Mucosa of descending colon (tissue), 3 donors: ENCODE measurements at regions not wholly inside any gene's neighbourhood (a gene's known extent, or its start where the extent isn't known, plus 50 kb on each side); places are given as distances from the start of the nearest gene placed in this dataset.
"Not testable (repeated sequence)": the region's sequence is repeated elsewhere in the genome, so short reads cannot be mapped to it uniquely, and the experiment has no call there.

Source experiments
- ATAC-seq: fragments of 200-7000 bp; cut with Tn5 transposase; one replicate; pipeline ENCODE4 v1.9.1; 2020; ENCODE audit warnings: mild to moderate bottlenecking, moderate library complexity
- DNase-seq, 3 donors: peaks; one replicate each; pipeline ENCODE4 v3.0.0-alpha.2; 2020
- H3K36me3 ChIP-seq: fragments of 200-600 bp; one replicate; pipeline ENCODE4 v1.8.0; 2021; ENCODE audit warnings: low read depth, mild to moderate bottlenecking
- H3K4me1 ChIP-seq: fragments of 200-600 bp; one replicate; pipeline ENCODE4 v1.8.0; 2021; ENCODE audit warnings: low read depth, mild to moderate bottlenecking
- H3K4me3 ChIP-seq: fragments of 200-600 bp; one replicate; pipeline ENCODE4 v1.8.0; 2021; ENCODE audit warnings: mild to moderate bottlenecking
- H3K9me3 ChIP-seq: fragments of 200-600 bp; one replicate; pipeline ENCODE4 v1.8.0; 2021; ENCODE audit warnings: mild to moderate bottlenecking
- CTCF ChIP-seq: fragments of 200-600 bp; IDR thresholded peaks from one replicate; pipeline ENCODE4 v1.8.0; 2022; ENCODE audit warnings: antibody characterized with exemption, mild to moderate bottlenecking
- intact Hi-C, 2 donors: fragments of 100-400 bp; cut with DNase I in 1 of 2; cut with micrococcal nuclease in 1 of 2; formaldehyde crosslinking; loops; one replicate each; pipeline versions ENCODE4 v1.11.0 to v1.11.1; 2022; cut with DNase I, micrococcal nuclease
- donor health status: DM: no; HTN: no; CAD: no; lungs with moderate emphysema.
- donor health status: DM: no; HTN: no; CAD: no.
- donor health status: DM: no; HTN: yes; CAD: no.

DNA sequence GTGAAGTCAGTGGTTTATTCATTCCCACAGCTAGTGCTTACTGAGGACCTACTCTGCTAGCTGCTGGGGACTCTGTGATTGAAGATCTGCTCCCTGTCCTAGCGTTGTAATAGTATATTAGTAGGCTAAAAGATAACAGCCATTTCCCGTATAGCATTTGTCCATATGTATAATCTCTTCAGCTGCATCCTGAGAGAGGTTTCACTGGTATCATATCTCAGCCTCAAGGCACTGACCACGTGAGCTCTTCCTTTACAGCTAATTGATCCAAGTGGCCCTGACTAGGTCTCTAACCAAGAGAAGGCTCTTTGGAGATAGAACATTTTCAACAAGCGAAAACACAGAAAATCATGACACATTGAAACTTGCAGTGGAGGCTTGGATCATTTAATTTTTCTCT is 110.2 kb downstream of the APIP start:
- peaks cover 6% of the 10 kb centered on the region for H3K4me1 ChIP-seq
- ATAC-seq (no peak), DNase-seq (no peak)
- no peaks in the 10 kb centered on the region for H3K9me3 ChIP-seq
- intact Hi-C loops: no loop called here
- TF ChIP-seq CTCF: no peak
- H3K36me3 ChIP-seq: no peaks in the 10 kb centered on the region
- H3K4me3 ChIP-seq: no peak overlapping the region

DNA sequence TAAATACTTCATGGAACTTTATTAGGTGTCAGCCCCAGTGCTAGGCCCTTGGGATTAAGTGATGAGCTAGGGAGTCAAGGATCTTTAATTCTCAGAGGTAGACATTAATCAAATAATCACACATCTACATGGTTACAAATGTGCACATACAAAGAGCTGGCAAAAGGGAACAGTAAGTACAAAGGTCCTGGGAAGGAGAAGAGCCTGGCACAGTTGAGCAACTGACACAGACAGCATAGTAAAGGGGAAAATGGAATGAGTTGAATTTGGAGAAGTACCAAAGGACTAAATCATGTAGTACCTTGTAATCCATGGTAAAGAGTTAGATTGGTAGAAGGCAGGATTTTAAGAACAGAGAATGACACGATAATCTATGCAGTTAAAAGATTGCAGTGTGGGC is 116.3 kb downstream of the APIP start:
- H3K4me1 ChIP-seq: no peaks in the 10 kb centered on the region
- peak; percentile 48 for ATAC-seq

DNA sequence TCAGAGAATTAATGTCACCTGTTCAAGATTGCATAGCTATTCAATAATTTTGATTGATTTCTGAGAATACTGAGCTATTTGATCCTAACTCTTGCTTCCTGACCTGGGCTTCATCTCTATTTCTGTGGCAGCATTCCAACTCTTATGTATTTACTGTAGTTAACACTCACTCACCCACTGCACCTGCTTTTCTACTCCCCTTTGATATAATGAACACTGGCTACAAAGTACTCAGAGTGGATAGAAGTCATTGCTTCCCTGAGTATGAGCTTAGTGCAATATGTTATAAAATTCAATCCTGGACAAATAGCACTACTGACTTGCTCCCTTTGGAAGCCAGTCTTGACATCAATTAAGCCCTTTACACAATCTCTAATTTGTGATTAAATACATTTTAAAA is 117.2 kb downstream of the APIP start:
- no peaks in the 10 kb centered on the region for H3K4me1 ChIP-seq
- intact Hi-C loops: no loop called here
- H3K9me3 ChIP-seq: peaks cover 4% of the 10 kb centered on the region
- H3K4me3 ChIP-seq: no peak overlapping the region
- DNase-seq (no peak), ATAC-seq (peak; percentile 62)
- H3K36me3 ChIP-seq: no peaks in the 10 kb centered on the region
- TF ChIP-seq CTCF: no peak

More for the DNA sequence above, 116.3 kb downstream of the APIP start:
- Histone ChIP-seq H3K9me3 (peaks cover 4% of the 10 kb centered on the region), H3K4me3 (no peak overlapping the region), H3K36me3 (no peaks in the 10 kb centered on the region)
- TF ChIP-seq CTCF: no peak
- intact Hi-C loops: no loop called here
- no peak for DNase-seq

- not testable (repeated sequence) for ATAC-seq
Measured at GRCh38 chr11:34797497-34797896, 118.7 kb downstream of the APIP start.

GRCh38 chr11:34795641-34796040 is 120.5 kb downstream of the APIP start:
- no peak for ATAC-seq
- Histone ChIP-seq H3K4me1 (peaks cover 2% of the 10 kb centered on the region), H3K36me3 (no peaks in the 10 kb centered on the region), H3K9me3 (peaks cover 4% of the 10 kb centered on the region), H3K4me3 (no peak overlapping the region)
- intact Hi-C loops: no loop called here
- no peak for DNase-seq
- TF ChIP-seq CTCF: no peak

More at GRCh38 chr11:34797497-34797896, 118.7 kb downstream of the APIP start:
- H3K36me3 ChIP-seq, H3K4me1 ChIP-seq, H3K4me3 ChIP-seq, DNase-seq, intact Hi-C loops, H3K9me3 ChIP-seq: not testable (repeated sequence)

- H3K4me3 ChIP-seq: no peak overlapping the region
- peaks cover 4% of the 10 kb centered on the region for H3K9me3 ChIP-seq
- no peak for ATAC-seq
- intact Hi-C loops: no loop called here
- no peaks in the 10 kb centered on the region for H3K36me3 ChIP-seq
- TF ChIP-seq CTCF: no peak
- peaks cover 2% of the 10 kb centered on the region for H3K4me1 ChIP-seq
- DNase-seq: no peak
Measured at GRCh38 chr11:34794696-34795095, 121.5 kb downstream of the APIP start.
